Vagina (tissue), 2 donors: ENCODE measurements at regions not wholly inside any gene's neighbourhood (a gene's known extent, or its start where the extent isn't known, plus 50 kb on each side); places are given as distances from the start of the nearest gene placed in this dataset.

Experiments used
- POLR2A ChIP-seq, 2 donors: fragments of 450-650 bp; IDR thresholded peaks; one replicate each; pipeline ENCODE4 v1.6.1; 2017; ENCODE audit warnings: antibody characterized with exemption in 2 of 2, mild to moderate bottlenecking in 2 of 2, moderate library complexity in 2 of 2
- TF ChIP-seq, protein P1 (sequence below), 3 experiments: fragments of 450-650 bp in 2 of 3; fragments of 200-600 bp in 1 of 3; sonication (generic) in 1 of 3; IDR thresholded peaks; one replicate each; pipeline ENCODE4 v1.5.1; 2017 to 2019; ENCODE audit warnings: antibody characterized with exemption in 3 of 3, mild to moderate bottlenecking in 2 of 3, moderate library complexity in 2 of 3

DNA sequence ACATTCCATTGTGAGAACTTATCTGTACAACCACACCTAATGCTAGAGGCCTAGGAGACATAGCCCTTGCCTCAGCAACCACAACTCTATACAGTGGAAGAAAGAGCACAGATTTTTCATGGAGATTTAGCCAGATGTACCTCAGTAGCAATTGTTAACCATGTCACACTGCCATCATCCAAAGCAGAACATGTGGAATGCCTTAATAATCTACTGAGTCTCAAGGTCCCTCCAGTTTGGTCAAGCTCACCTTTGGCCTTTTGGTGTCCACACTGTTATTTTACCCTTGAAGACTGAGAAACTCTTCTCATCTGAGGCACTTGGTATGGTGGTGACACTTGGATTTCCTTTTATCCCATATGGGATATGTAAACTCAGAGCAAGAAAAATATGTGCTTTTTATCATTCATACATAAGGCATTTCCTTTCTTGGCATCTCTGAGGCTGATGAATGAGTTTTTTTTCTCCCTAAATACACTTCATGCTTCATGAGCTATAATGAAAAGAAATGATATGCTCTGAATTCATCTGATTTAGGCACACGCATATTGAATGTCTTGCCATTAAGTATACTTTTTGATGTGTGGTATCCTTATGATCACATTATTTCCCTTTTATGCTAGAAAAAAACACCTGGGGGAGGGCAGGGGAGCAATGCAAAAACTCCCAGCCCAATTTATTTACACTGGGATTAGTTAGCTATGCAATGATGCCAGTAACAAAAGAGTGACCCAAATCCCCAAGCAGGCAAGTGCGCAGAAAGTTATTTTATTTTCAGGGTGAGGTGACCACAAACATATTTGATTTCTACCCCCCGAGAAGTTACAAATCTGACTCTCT is 63.3 kb upstream of the ME3 start:
- TF ChIP-seq POLR2A (IDR thresholded peaks at IDR 0.05): no peak
- TF ChIP-seq, protein P1, sequence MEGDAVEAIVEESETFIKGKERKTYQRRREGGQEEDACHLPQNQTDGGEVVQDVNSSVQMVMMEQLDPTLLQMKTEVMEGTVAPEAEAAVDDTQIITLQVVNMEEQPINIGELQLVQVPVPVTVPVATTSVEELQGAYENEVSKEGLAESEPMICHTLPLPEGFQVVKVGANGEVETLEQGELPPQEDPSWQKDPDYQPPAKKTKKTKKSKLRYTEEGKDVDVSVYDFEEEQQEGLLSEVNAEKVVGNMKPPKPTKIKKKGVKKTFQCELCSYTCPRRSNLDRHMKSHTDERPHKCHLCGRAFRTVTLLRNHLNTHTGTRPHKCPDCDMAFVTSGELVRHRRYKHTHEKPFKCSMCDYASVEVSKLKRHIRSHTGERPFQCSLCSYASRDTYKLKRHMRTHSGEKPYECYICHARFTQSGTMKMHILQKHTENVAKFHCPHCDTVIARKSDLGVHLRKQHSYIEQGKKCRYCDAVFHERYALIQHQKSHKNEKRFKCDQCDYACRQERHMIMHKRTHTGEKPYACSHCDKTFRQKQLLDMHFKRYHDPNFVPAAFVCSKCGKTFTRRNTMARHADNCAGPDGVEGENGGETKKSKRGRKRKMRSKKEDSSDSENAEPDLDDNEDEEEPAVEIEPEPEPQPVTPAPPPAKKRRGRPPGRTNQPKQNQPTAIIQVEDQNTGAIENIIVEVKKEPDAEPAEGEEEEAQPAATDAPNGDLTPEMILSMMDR (IDR thresholded peaks at IDR 0.05): no peak
